ENCODE measurements at regions not wholly inside any gene's neighbourhood (a gene's known extent, or its start where the extent isn't known, plus 50 kb on each side); places are given as distances from the start of the nearest gene placed in this dataset.

DNA sequence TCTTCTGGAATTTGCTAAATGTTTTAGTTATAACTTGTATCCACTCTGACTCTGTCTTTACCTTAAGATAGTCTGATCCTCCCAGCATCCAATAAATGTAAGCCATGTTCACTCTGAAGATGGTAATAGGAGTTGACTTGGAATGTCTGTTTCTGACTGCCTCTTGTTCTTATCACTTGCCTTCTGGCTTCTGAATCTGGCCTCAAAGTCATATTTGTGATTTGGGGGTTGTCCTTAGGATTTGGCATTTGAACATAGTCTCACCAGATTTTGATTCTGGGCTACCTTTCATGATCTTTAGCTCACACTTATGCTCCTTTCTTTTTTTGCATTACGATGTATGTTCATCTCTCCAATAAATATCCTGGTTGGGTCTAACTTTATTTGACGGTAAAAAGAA is 247.0 kb downstream of the SH2D4B start:
- no peak for TF ChIP-seq ARNTL (CRISPR knock-in tag; IDR thresholded peaks at IDR 0.05; ENCODE audit: borderline replicate concordance, low read depth)
- no peak for TF ChIP-seq SNAI2 (CRISPR knock-in tag; IDR thresholded peaks at IDR 0.05)
- TF ChIP-seq, protein P1, sequence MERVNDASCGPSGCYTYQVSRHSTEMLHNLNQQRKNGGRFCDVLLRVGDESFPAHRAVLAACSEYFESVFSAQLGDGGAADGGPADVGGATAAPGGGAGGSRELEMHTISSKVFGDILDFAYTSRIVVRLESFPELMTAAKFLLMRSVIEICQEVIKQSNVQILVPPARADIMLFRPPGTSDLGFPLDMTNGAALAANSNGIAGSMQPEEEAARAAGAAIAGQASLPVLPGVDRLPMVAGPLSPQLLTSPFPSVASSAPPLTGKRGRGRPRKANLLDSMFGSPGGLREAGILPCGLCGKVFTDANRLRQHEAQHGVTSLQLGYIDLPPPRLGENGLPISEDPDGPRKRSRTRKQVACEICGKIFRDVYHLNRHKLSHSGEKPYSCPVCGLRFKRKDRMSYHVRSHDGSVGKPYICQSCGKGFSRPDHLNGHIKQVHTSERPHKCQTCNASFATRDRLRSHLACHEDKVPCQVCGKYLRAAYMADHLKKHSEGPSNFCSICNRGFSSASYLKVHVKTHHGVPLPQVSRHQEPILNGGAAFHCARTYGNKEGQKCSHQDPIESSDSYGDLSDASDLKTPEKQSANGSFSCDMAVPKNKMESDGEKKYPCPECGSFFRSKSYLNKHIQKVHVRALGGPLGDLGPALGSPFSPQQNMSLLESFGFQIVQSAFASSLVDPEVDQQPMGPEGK (CRISPR knock-in tag; IDR thresholded peaks at IDR 0.05; ENCODE audit: borderline replicate concordance): no peak
- no peak for TF ChIP-seq ZFP30 (CRISPR knock-in tag; IDR thresholded peaks at IDR 0.05)
- TF ChIP-seq ESRRG (CRISPR knock-in tag; IDR thresholded peaks at IDR 0.05): no peak
- no peak for TF ChIP-seq CSDC2 (CRISPR knock-in tag; IDR thresholded peaks at IDR 0.05)
- TF ChIP-seq RARB (CRISPR knock-in tag; IDR thresholded peaks at IDR 0.05): no peak
- TF ChIP-seq ZFP3 (CRISPR knock-in tag; IDR thresholded peaks at IDR 0.05): no peak
- TF ChIP-seq GLIS3 (CRISPR knock-in tag; IDR thresholded peaks at IDR 0.05): no peak
- TF ChIP-seq PPARA (CRISPR knock-in tag; IDR thresholded peaks at IDR 0.05; ENCODE audit: borderline replicate concordance): no peak
- TF ChIP-seq, protein P2, sequence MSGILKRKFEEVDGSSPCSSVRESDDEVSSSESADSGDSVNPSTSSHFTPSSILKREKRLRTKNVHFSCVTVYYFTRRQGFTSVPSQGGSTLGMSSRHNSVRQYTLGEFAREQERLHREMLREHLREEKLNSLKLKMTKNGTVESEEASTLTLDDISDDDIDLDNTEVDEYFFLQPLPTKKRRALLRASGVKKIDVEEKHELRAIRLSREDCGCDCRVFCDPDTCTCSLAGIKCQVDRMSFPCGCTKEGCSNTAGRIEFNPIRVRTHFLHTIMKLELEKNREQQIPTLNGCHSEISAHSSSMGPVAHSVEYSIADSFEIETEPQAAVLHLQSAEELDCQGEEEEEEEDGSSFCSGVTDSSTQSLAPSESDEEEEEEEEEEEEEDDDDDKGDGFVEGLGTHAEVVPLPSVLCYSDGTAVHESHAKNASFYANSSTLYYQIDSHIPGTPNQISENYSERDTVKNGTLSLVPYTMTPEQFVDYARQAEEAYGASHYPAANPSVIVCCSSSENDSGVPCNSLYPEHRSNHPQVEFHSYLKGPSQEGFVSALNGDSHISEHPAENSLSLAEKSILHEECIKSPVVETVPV (CRISPR knock-in tag; IDR thresholded peaks at IDR 0.05): no peak
- no peak for TF ChIP-seq TCF4 (CRISPR knock-in tag; IDR thresholded peaks at IDR 0.05; ENCODE audit: borderline replicate concordance)
- TF ChIP-seq ISL1 (CRISPR knock-in tag; IDR thresholded peaks at IDR 0.05): no peak
- TF ChIP-seq, protein P3, sequence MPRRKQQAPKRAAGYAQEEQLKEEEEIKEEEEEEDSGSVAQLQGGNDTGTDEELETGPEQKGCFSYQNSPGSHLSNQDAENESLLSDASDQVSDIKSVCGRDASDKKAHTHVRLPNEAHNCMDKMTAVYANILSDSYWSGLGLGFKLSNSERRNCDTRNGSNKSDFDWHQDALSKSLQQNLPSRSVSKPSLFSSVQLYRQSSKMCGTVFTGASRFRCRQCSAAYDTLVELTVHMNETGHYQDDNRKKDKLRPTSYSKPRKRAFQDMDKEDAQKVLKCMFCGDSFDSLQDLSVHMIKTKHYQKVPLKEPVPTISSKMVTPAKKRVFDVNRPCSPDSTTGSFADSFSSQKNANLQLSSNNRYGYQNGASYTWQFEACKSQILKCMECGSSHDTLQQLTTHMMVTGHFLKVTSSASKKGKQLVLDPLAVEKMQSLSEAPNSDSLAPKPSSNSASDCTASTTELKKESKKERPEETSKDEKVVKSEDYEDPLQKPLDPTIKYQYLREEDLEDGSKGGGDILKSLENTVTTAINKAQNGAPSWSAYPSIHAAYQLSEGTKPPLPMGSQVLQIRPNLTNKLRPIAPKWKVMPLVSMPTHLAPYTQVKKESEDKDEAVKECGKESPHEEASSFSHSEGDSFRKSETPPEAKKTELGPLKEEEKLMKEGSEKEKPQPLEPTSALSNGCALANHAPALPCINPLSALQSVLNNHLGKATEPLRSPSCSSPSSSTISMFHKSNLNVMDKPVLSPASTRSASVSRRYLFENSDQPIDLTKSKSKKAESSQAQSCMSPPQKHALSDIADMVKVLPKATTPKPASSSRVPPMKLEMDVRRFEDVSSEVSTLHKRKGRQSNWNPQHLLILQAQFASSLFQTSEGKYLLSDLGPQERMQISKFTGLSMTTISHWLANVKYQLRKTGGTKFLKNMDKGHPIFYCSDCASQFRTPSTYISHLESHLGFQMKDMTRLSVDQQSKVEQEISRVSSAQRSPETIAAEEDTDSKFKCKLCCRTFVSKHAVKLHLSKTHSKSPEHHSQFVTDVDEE (CRISPR knock-in tag; IDR thresholded peaks at IDR 0.05): no peak
